ENCODE measurements at regions not wholly inside any gene's neighbourhood (a gene's known extent, or its start where the extent isn't known, plus 50 kb on each side); places are given as distances from the start of the nearest gene placed in this dataset.

GRCh38 chr5:71830681-71831539, 111.8 kb downstream of the CARTPT start:
- Histone ChIP-seq H3K9ac (ENCODE audit: low read depth in 1 of 2, low read length in 2 of 2) (no peak overlapping the region), H3K27ac (ENCODE audit: low read depth in 1 of 2, low read length in 2 of 2) (no peak overlapping the region), H3K27me3 (ENCODE audit: control insufficient read depth in 4 of 4, insufficient read depth in 4 of 4, low read length in 3 of 4) (no peaks in the 10 kb centered on the region), H3K36me3 (ENCODE audit: control insufficient read depth in 4 of 4, insufficient read depth in 3 of 4, low read depth in 1 of 4, low read length in 3 of 4) (no peaks in the 10 kb centered on the region), H3K4me3 (ENCODE audit: low read depth in 1 of 3, low read length in 3 of 3) (no peak overlapping the region), H3K9me3 (ENCODE audit: control insufficient read depth in 4 of 4, low read length in 3 of 4) (peaks cover 0 to 6% (median 2%) of the 10 kb centered on the region in 4 donors), H3K4me1 (ENCODE audit: control insufficient read depth in 4 of 4, insufficient read depth in 4 of 4, low read length in 3 of 4) (no peaks in the 10 kb centered on the region)
- no peak for DNase-seq (ENCODE audit: low spot score)
- TF ChIP-seq GABPA (IDR thresholded peaks at IDR 0.05 in 1 of 2, conservative IDR thresholded peaks at IDR 0.05 in 1 of 2) (no peak), FOXA2 (IDR thresholded peaks at IDR 0.05) (no peak), TAF1 (conservative IDR thresholded peaks at IDR 0.05) (no peak), RXRA (IDR thresholded peaks at IDR 0.05) (no peak), YY1 (IDR thresholded peaks at IDR 0.05) (no peak), SP1 (IDR thresholded peaks at IDR 0.05) (no peak), HNF4G (IDR thresholded peaks at IDR 0.05) (no peak), MAX (IDR thresholded peaks at IDR 0.05) (no peak)
- TF ChIP-seq, protein P1, sequence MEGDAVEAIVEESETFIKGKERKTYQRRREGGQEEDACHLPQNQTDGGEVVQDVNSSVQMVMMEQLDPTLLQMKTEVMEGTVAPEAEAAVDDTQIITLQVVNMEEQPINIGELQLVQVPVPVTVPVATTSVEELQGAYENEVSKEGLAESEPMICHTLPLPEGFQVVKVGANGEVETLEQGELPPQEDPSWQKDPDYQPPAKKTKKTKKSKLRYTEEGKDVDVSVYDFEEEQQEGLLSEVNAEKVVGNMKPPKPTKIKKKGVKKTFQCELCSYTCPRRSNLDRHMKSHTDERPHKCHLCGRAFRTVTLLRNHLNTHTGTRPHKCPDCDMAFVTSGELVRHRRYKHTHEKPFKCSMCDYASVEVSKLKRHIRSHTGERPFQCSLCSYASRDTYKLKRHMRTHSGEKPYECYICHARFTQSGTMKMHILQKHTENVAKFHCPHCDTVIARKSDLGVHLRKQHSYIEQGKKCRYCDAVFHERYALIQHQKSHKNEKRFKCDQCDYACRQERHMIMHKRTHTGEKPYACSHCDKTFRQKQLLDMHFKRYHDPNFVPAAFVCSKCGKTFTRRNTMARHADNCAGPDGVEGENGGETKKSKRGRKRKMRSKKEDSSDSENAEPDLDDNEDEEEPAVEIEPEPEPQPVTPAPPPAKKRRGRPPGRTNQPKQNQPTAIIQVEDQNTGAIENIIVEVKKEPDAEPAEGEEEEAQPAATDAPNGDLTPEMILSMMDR (IDR thresholded peaks at IDR 0.05; ENCODE audit: low read depth, low read length, missing input control): no peak
- TF ChIP-seq, protein P2, sequence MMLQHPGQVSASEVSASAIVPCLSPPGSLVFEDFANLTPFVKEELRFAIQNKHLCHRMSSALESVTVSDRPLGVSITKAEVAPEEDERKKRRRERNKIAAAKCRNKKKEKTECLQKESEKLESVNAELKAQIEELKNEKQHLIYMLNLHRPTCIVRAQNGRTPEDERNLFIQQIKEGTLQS (IDR thresholded peaks at IDR 0.05): no peak
- 81% methylated on average over 4 of the region's 4 CpGs for WGBS

DNA sequence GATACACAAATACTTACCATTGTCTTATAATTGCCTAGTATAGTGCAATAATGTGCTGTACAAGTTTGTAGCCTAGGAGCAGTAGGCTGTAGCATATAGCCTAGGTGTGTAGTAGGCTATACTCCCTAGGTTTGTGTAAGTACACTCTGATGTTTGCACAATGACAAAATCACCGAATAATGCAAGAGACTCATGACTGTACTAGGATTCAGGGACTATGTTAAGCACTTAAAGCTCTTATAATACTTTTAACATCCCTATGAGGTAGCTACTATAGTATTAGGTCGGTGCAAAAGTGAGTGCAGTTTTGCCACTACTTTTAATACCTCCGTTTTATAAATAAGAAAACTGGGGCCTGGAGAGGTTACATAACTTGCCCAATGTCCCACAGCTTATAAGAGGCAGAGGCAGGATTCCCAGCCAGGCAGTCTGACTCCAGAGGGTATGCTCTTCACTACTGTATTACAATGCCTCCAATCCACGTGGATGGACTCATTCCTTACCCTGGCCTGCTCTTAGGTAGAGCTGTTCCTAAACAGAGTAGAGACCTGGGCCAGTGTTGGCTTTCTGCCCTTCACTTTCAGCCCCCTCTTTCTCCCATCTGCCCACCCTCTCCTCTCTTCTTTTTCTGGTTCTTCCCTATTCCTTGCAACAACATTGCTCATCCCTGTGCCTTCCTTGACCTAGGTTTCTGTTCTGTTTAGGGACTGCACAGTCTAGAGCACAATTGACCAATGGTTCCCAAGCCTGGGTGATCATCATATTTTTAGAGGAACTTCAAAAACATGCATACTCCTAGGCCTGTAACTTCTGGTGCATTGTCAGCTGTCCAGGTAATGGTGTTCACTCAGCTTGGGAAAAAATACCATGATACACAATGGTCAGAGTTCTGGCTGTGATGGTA, 114.0 kb downstream of the CARTPT start:
- Histone ChIP-seq H3K9me3 (ENCODE audit: control insufficient read depth in 4 of 4, low read length in 3 of 4) (peaks cover 0 to 2% (median 0%) of the 10 kb centered on the region in 4 donors), H3K36me3 (ENCODE audit: control insufficient read depth in 4 of 4, insufficient read depth in 3 of 4, low read depth in 1 of 4, low read length in 3 of 4) (no peaks in the 10 kb centered on the region), H3K9ac (ENCODE audit: low read depth in 1 of 2, low read length in 2 of 2) (no peak overlapping the region), H3K4me3 (ENCODE audit: low read depth in 1 of 3, low read length in 3 of 3) (no peak overlapping the region), H3K4me1 (ENCODE audit: control insufficient read depth in 4 of 4, insufficient read depth in 4 of 4, low read length in 3 of 4) (no peaks in the 10 kb centered on the region), H3K27me3 (ENCODE audit: control insufficient read depth in 4 of 4, insufficient read depth in 4 of 4, low read length in 3 of 4) (no peaks in the 10 kb centered on the region), H3K27ac (ENCODE audit: low read depth in 1 of 2, low read length in 2 of 2) (no peak overlapping the region)
- TF ChIP-seq, protein P2 (IDR thresholded peaks at IDR 0.05): no peak
- TF ChIP-seq JUND (IDR thresholded peaks at IDR 0.05): no peak
- no peak for TF ChIP-seq GABPA (IDR thresholded peaks at IDR 0.05 in 1 of 2, conservative IDR thresholded peaks at IDR 0.05 in 1 of 2)
- DNase-seq (ENCODE audit: low spot score): no peak
- 76% methylated on average over 4 of the region's 4 CpGs for WGBS

- Histone ChIP-seq H3K4me3 (ENCODE audit: low read depth in 1 of 3, low read length in 3 of 3) (no peak overlapping the region), H3K27ac (ENCODE audit: low read depth in 1 of 2, low read length in 2 of 2) (no peak overlapping the region), H3K36me3 (ENCODE audit: control insufficient read depth in 4 of 4, insufficient read depth in 3 of 4, low read depth in 1 of 4, low read length in 3 of 4) (no peaks in the 10 kb centered on the region), H3K4me1 (ENCODE audit: control insufficient read depth in 4 of 4, insufficient read depth in 4 of 4, low read length in 3 of 4) (no peaks in the 10 kb centered on the region), H3K9me3 (ENCODE audit: control insufficient read depth in 4 of 4, low read length in 3 of 4) (no peaks in the 10 kb centered on the region), H3K9ac (ENCODE audit: low read depth in 1 of 2, low read length in 2 of 2) (no peak overlapping the region), H3K27me3 (ENCODE audit: control insufficient read depth in 4 of 4, insufficient read depth in 4 of 4, low read length in 3 of 4) (no peaks in the 10 kb centered on the region)
- TF ChIP-seq HNF4G (IDR thresholded peaks at IDR 0.05) (no peak), REST (IDR thresholded peaks at IDR 0.05) (no peak), NR2F2 (IDR thresholded peaks at IDR 0.05) (no peak), MAX (IDR thresholded peaks at IDR 0.05) (no peak)
- no peak for DNase-seq (ENCODE audit: low spot score)
- WGBS: 81% methylated on average over 2 of the region's 2 CpGs
Measured at GRCh38 chr5:71834601-71835000, 115.5 kb downstream of the CARTPT start.
